DND-41 (cell line): ENCODE measurements at regions not wholly inside any gene's neighbourhood (a gene's known extent, or its start where the extent isn't known, plus 50 kb on each side); places are given as distances from the start of the nearest gene placed in this dataset.

Experiments
- ATAC-seq: fragments of 200-7000 bp; cut with Tn5 transposase; 3 replicates; pipeline ENCODE4 v1.9.1; 2021; ENCODE audit warnings: low read depth; ENCODE audit not compliant: insufficient read depth
- DNase-seq: peaks from one replicate; pipeline ENCODE4 v3.0.0-alpha.2; 2020
- H2AFZ ChIP-seq: 2 replicates; pipeline ENCODE4 v1.6.0; 2012; ENCODE audit warnings: low read depth, low read length
- H3K27ac ChIP-seq: 2 replicates; pipeline ENCODE4 v1.5.1; 2012; ENCODE audit warnings: low read length, inconsistent platforms
- H3K27me3 ChIP-seq: fragments of 200-600 bp; sonication (generic); 2 replicates; pipeline ENCODE4 v1.6.0; 2012; ENCODE audit warnings: low read length, mild to moderate bottlenecking, inconsistent platforms; ENCODE audit not compliant: insufficient read depth, poor library complexity
- H3K36me3 ChIP-seq: 2 replicates; pipeline ENCODE4 v1.5.1; 2012; ENCODE audit warnings: low read length, inconsistent platforms; ENCODE audit not compliant: insufficient read depth
- H3K4me1 ChIP-seq: 2 replicates; pipeline ENCODE4 v1.5.1; 2012; ENCODE audit warnings: mild to moderate bottlenecking, low read length; ENCODE audit not compliant: insufficient read depth
- H3K4me2 ChIP-seq: 2 replicates; pipeline ENCODE4 v1.6.0; 2012; ENCODE audit warnings: mild to moderate bottlenecking, moderate library complexity, low read length, inconsistent platforms; ENCODE audit not compliant: insufficient read depth
- H3K4me3 ChIP-seq, 2 experiments: fragments of 200-600 bp in 1 of 2; shearing (Covaris generic) in 1 of 2; 2 replicates each; pipeline ENCODE4 v1.5.1; 2012 to 2016; ENCODE audit warnings: inconsistent platforms in 2 of 2, low read length in 2 of 2, mild to moderate bottlenecking in 2 of 2, low read depth in 1 of 2, moderate library complexity in 1 of 2
- H3K79me2 ChIP-seq: 2 replicates; pipeline ENCODE4 v1.6.0; 2012; ENCODE audit warnings: low read length, inconsistent platforms; ENCODE audit not compliant: insufficient read depth
- H3K9ac ChIP-seq: 2 replicates; pipeline ENCODE4 v1.6.0; 2012; ENCODE audit warnings: low read depth, mild to moderate bottlenecking, inconsistent platforms, low read length, moderate library complexity
- H3K9me3 ChIP-seq: 2 replicates; pipeline ENCODE4 v1.5.1; 2012; ENCODE audit warnings: low read length, moderate library complexity, mild to moderate bottlenecking, inconsistent platforms; ENCODE audit not compliant: insufficient read depth, severe bottlenecking
- H4K20me1 ChIP-seq: 2 replicates; pipeline ENCODE4 v1.6.0; 2012; ENCODE audit warnings: low read length; ENCODE audit not compliant: insufficient read depth
- CTCF ChIP-seq: IDR thresholded peaks from 2 replicates; pipeline ENCODE4 v1.5.1; 2012; ENCODE audit warnings: borderline replicate concordance, low read length, moderate library complexity, mild to moderate bottlenecking; ENCODE audit not compliant: poor library complexity, severe bottlenecking; ENCODE audit errors: extremely low read depth
- EZH2 ChIP-seq: IDR thresholded peaks from 3 replicates; pipeline ENCODE4 v1.6.1; 2012; ENCODE audit warnings: borderline replicate concordance, low read depth, mild to moderate bottlenecking, moderate library complexity, low read length, inconsistent platforms; ENCODE audit not compliant: severe bottlenecking

- Histone ChIP-seq H3K4me3 (no peak overlapping the region), H3K79me2 (no peaks in the 10 kb centered on the region), H4K20me1 (no peaks in the 10 kb centered on the region), H3K36me3 (no peaks in the 10 kb centered on the region), H3K27ac (no peak overlapping the region), H3K4me1 (no peaks in the 10 kb centered on the region), H2AFZ (no peak overlapping the region), H3K9ac (no peak overlapping the region), H3K27me3 (peaks cover 4% of the 10 kb centered on the region), H3K4me2 (no peak overlapping the region), H3K9me3 (no peaks in the 10 kb centered on the region)
- DNase-seq = no peak
- no peak for ATAC-seq
- TF ChIP-seq CTCF (no peak), EZH2 (no peak)
Observed at GRCh38 chr20:60700728-60701127, 551.3 kb upstream of the CDH4 start.

- Histone ChIP-seq H4K20me1 (no peaks in the 10 kb centered on the region), H3K27ac (no peak overlapping the region), H3K4me1 (no peaks in the 10 kb centered on the region), H3K9me3 (no peaks in the 10 kb centered on the region), H3K79me2 (no peaks in the 10 kb centered on the region), H3K36me3 (no peaks in the 10 kb centered on the region), H3K9ac (no peak overlapping the region), H2AFZ (no peak overlapping the region), H3K27me3 (peaks cover 4% of the 10 kb centered on the region), H3K4me2 (no peak overlapping the region), H3K4me3 (no peak overlapping the region)
- ATAC-seq = no peak
- no peak for TF ChIP-seq EZH2
- TF ChIP-seq CTCF = no peak
- no peak for DNase-seq
Observed at GRCh38 chr20:60704147-60704546, 547.9 kb upstream of the CDH4 start.

- Histone ChIP-seq H3K9ac (no peak overlapping the region), H3K4me3 (no peak overlapping the region), H3K79me2 (no peaks in the 10 kb centered on the region), H3K36me3 (no peaks in the 10 kb centered on the region), H3K4me1 (no peaks in the 10 kb centered on the region), H4K20me1 (no peaks in the 10 kb centered on the region), H3K27ac (no peak overlapping the region), H3K9me3 (no peaks in the 10 kb centered on the region), H3K27me3 (no peaks in the 10 kb centered on the region), H3K4me2 (no peak overlapping the region), H2AFZ (no peak overlapping the region)
- ATAC-seq = no peak
- DNase-seq = no peak
- no peak for TF ChIP-seq CTCF
- no peak for TF ChIP-seq EZH2
Observed at GRCh38 chr20:60713396-60713795, 538.7 kb upstream of the CDH4 start.

GRCh38 chr20:60715172-60715571 lies 536.9 kb upstream of the CDH4 start:
- Histone ChIP-seq H3K36me3 (no peaks in the 10 kb centered on the region), H3K27me3 (no peaks in the 10 kb centered on the region), H4K20me1 (no peaks in the 10 kb centered on the region), H3K4me1 (no peaks in the 10 kb centered on the region), H3K4me2 (no peak overlapping the region), H3K4me3 (no peak overlapping the region), H3K79me2 (no peaks in the 10 kb centered on the region), H3K9ac (no peak overlapping the region), H3K27ac (no peak overlapping the region), H3K9me3 (no peaks in the 10 kb centered on the region), H2AFZ (no peak overlapping the region)
- no peak for TF ChIP-seq EZH2
- no peak for TF ChIP-seq CTCF
- ATAC-seq (no peak), DNase-seq (no peak)
